BE2C (cell line): ENCODE measurements at regions not wholly inside any gene's neighbourhood (a gene's known extent, or its start where the extent isn't known, plus 50 kb on each side); places are given as distances from the start of the nearest gene placed in this dataset.

Experiments
- DNase-seq: peaks from one replicate; pipeline ENCODE4 v3.0.0-alpha.2; 2020
- H3K27me3 ChIP-seq: fragments of 250-450 bp; sonication (Bioruptor Pico); 2 replicates; pipeline ENCODE4 v1.5.1; 2020; ENCODE audit warnings: mild to moderate bottlenecking
- H3K36me3 ChIP-seq: fragments of 250-450 bp; sonication (Bioruptor Pico); 2 replicates; pipeline ENCODE4 v1.5.1; 2020; ENCODE audit warnings: mild to moderate bottlenecking
- H3K4me1 ChIP-seq: fragments of 250-450 bp; sonication (Bioruptor Pico); 2 replicates; pipeline ENCODE4 v1.5.1; 2020
- H3K4me3 ChIP-seq: 2 replicates; pipeline ENCODE4 v1.5.1; 2011; ENCODE audit warnings: low read depth, low read length
- H3K9me3 ChIP-seq: fragments of 250-450 bp; sonication (Bioruptor Pico); 2 replicates; pipeline ENCODE4 v1.5.1; 2020
- CTCF ChIP-seq: IDR thresholded peaks from 2 replicates; pipeline ENCODE4 v1.5.1; 2012; ENCODE audit warnings: mild to moderate bottlenecking, low read depth, low read length

GRCh38 chr1:47565092-47565491, 127.2 kb downstream of the FOXD2 start:
- no peaks in the 10 kb centered on the region for H3K9me3 ChIP-seq
- H3K4me3 ChIP-seq: no peak overlapping the region
- DNase-seq: no peak
- TF ChIP-seq CTCF: no peak
- no peaks in the 10 kb centered on the region for H3K4me1 ChIP-seq
- no peaks in the 10 kb centered on the region for H3K27me3 ChIP-seq
- H3K36me3 ChIP-seq: no peaks in the 10 kb centered on the region

GRCh38 chr1:47565676-47566075, 127.8 kb downstream of the FOXD2 start:
- H3K4me3 ChIP-seq: no peak overlapping the region

GRCh38 chr1:47568763-47569162, 130.9 kb downstream of the FOXD2 start:
- H3K4me1 ChIP-seq: no peaks in the 10 kb centered on the region
- TF ChIP-seq CTCF: no peak
- no peak for DNase-seq
- H3K9me3 ChIP-seq: no peaks in the 10 kb centered on the region
- no peaks in the 10 kb centered on the region for H3K27me3 ChIP-seq
- H3K36me3 ChIP-seq: no peaks in the 10 kb centered on the region
- H3K4me3 ChIP-seq: no peak overlapping the region

More at GRCh38 chr1:47565676-47566075, 127.8 kb downstream of the FOXD2 start:
- no peaks in the 10 kb centered on the region for H3K36me3 ChIP-seq
- H3K27me3 ChIP-seq: no peaks in the 10 kb centered on the region
- no peak for TF ChIP-seq CTCF
- no peaks in the 10 kb centered on the region for H3K9me3 ChIP-seq
- no peak for DNase-seq
- no peaks in the 10 kb centered on the region for H3K4me1 ChIP-seq

GRCh38 chr1:47569261-47569660, 131.4 kb downstream of the FOXD2 start:
- H3K4me3 ChIP-seq: no peak overlapping the region
- H3K9me3 ChIP-seq: no peaks in the 10 kb centered on the region
- H3K4me1 ChIP-seq: no peaks in the 10 kb centered on the region
- no peaks in the 10 kb centered on the region for H3K27me3 ChIP-seq
- DNase-seq: no peak
- TF ChIP-seq CTCF: no peak
- H3K36me3 ChIP-seq: no peaks in the 10 kb centered on the region

- no peaks in the 10 kb centered on the region for H3K4me1 ChIP-seq
- H3K36me3 ChIP-seq: no peaks in the 10 kb centered on the region
- no peak overlapping the region for H3K4me3 ChIP-seq
- H3K9me3 ChIP-seq: no peaks in the 10 kb centered on the region
- no peak for DNase-seq
- no peaks in the 10 kb centered on the region for H3K27me3 ChIP-seq
- TF ChIP-seq CTCF: no peak
These were observed 132.0 kb downstream of the FOXD2 start for GRCh38 chr1:47569681-47570470.

GRCh38 chr1:47571161-47571560, 133.3 kb downstream of the FOXD2 start:
- no peaks in the 10 kb centered on the region for H3K36me3 ChIP-seq
- no peak for DNase-seq
- no peaks in the 10 kb centered on the region for H3K4me1 ChIP-seq
- no peak overlapping the region for H3K4me3 ChIP-seq
- H3K9me3 ChIP-seq: no peaks in the 10 kb centered on the region
- H3K27me3 ChIP-seq: no peaks in the 10 kb centered on the region
- no peak for TF ChIP-seq CTCF
